ENCODE measurements at regions not wholly inside any gene's neighbourhood (a gene's known extent, or its start where the extent isn't known, plus 50 kb on each side); places are given as distances from the start of the nearest gene placed in this dataset.
"Not testable (repeated sequence)": the region's sequence is repeated elsewhere in the genome, so short reads cannot be mapped to it uniquely, and the experiment has no call there.

- Histone ChIP-seq H3K4me1 (ENCODE audit: control insufficient read depth, insufficient read depth, low read length) (no peaks in the 10 kb centered on the region), H3K4me3 (ENCODE audit: low read length) (no peak overlapping the region)
- 80% methylated on average over 2 of the region's 4 CpGs for WGBS (ENCODE audit: insufficient coverage, low lambda C conversion rate)
These were observed 78.4 kb upstream of the FANCL start for GRCh38 chr2:58319481-58319880.

GRCh38 chr2:58318949-58319348, 77.8 kb upstream of the FANCL start:
- H3K27me3 ChIP-seq (ENCODE audit: control insufficient read depth, insufficient read depth, low read length); DNase-seq; H3K9me3 ChIP-seq (ENCODE audit: control insufficient read depth, low read depth, low read length); H3K4me1 ChIP-seq (ENCODE audit: control insufficient read depth, insufficient read depth, low read length); H3K4me3 ChIP-seq (ENCODE audit: low read length); H3K27ac ChIP-seq (ENCODE audit: low read length); H3K36me3 ChIP-seq (ENCODE audit: control insufficient read depth, insufficient read depth, low read length): not testable (repeated sequence)
- no CpG with 5 or more reads among the region's 7 CpGs for WGBS (ENCODE audit: insufficient coverage, low lambda C conversion rate)

More at GRCh38 chr2:58319481-58319880, 78.4 kb upstream of the FANCL start:
- Histone ChIP-seq H3K36me3 (ENCODE audit: control insufficient read depth, insufficient read depth, low read length) (no peaks in the 10 kb centered on the region), H3K27me3 (ENCODE audit: control insufficient read depth, insufficient read depth, low read length) (no peaks in the 10 kb centered on the region), H3K9me3 (ENCODE audit: control insufficient read depth, low read depth, low read length) (no peaks in the 10 kb centered on the region), H3K27ac (ENCODE audit: low read length) (no peak overlapping the region)
- no peak for DNase-seq

- Histone ChIP-seq H3K27ac (ENCODE audit: low read length) (no peak overlapping the region), H3K27me3 (ENCODE audit: control insufficient read depth, insufficient read depth, low read length) (no peaks in the 10 kb centered on the region), H3K4me3 (ENCODE audit: low read length) (no peak overlapping the region), H3K9me3 (ENCODE audit: control insufficient read depth, low read depth, low read length) (no peaks in the 10 kb centered on the region), H3K4me1 (ENCODE audit: control insufficient read depth, insufficient read depth, low read length) (no peaks in the 10 kb centered on the region), H3K36me3 (ENCODE audit: control insufficient read depth, insufficient read depth, low read length) (no peaks in the 10 kb centered on the region)
- no CpG with 5 or more reads among the region's 2 CpGs for WGBS (ENCODE audit: insufficient coverage, low lambda C conversion rate)
- no peak for DNase-seq
These were observed 72.8 kb upstream of the FANCL start for GRCh38 chr2:58313926-58314325.

- Histone ChIP-seq H3K4me1 (ENCODE audit: control insufficient read depth, insufficient read depth, low read length) (no peaks in the 10 kb centered on the region), H3K9me3 (ENCODE audit: control insufficient read depth, low read depth, low read length) (no peaks in the 10 kb centered on the region), H3K27me3 (ENCODE audit: control insufficient read depth, insufficient read depth, low read length) (no peaks in the 10 kb centered on the region), H3K4me3 (ENCODE audit: low read length) (no peak overlapping the region), H3K36me3 (ENCODE audit: control insufficient read depth, insufficient read depth, low read length) (no peaks in the 10 kb centered on the region), H3K27ac (ENCODE audit: low read length) (no peak overlapping the region)
- DNase-seq, result no peak
These were observed 67.3 kb upstream of the FANCL start for GRCh38 chr2:58308435-58308834.

- Histone ChIP-seq H3K9me3 (ENCODE audit: control insufficient read depth, low read depth, low read length) (no peaks in the 10 kb centered on the region), H3K4me3 (ENCODE audit: low read length) (no peak overlapping the region), H3K36me3 (ENCODE audit: control insufficient read depth, insufficient read depth, low read length) (no peaks in the 10 kb centered on the region), H3K27me3 (ENCODE audit: control insufficient read depth, insufficient read depth, low read length) (no peaks in the 10 kb centered on the region), H3K27ac (ENCODE audit: low read length) (no peak overlapping the region), H3K4me1 (ENCODE audit: control insufficient read depth, insufficient read depth, low read length) (no peaks in the 10 kb centered on the region)
- DNase-seq, result no peak
These were observed 63.7 kb upstream of the FANCL start for GRCh38 chr2:58304843-58305242.

- no CpG with 5 or more reads among the region's 1 CpG for WGBS (ENCODE audit: insufficient coverage, low lambda C conversion rate)
- Histone ChIP-seq H3K4me3 (ENCODE audit: low read length) (no peak overlapping the region), H3K36me3 (ENCODE audit: control insufficient read depth, insufficient read depth, low read length) (no peaks in the 10 kb centered on the region), H3K4me1 (ENCODE audit: control insufficient read depth, insufficient read depth, low read length) (no peaks in the 10 kb centered on the region), H3K27me3 (ENCODE audit: control insufficient read depth, insufficient read depth, low read length) (no peaks in the 10 kb centered on the region), H3K27ac (ENCODE audit: low read length) (no peak overlapping the region), H3K9me3 (ENCODE audit: control insufficient read depth, low read depth, low read length) (no peaks in the 10 kb centered on the region)
- no peak for DNase-seq
These were observed 58.0 kb upstream of the FANCL start for GRCh38 chr2:58299123-58299522.

GRCh38 chr2:58293056-58293455, 51.9 kb upstream of the FANCL start:
- Histone ChIP-seq H3K9me3 (ENCODE audit: control insufficient read depth, low read depth, low read length) (no peaks in the 10 kb centered on the region), H3K4me1 (ENCODE audit: control insufficient read depth, insufficient read depth, low read length) (no peaks in the 10 kb centered on the region), H3K27me3 (ENCODE audit: control insufficient read depth, insufficient read depth, low read length) (no peaks in the 10 kb centered on the region), H3K27ac (ENCODE audit: low read length) (no peak overlapping the region), H3K4me3 (ENCODE audit: low read length) (no peak overlapping the region), H3K36me3 (ENCODE audit: control insufficient read depth, insufficient read depth, low read length) (no peaks in the 10 kb centered on the region)
- no CpG with 5 or more reads among the region's 1 CpG for WGBS (ENCODE audit: insufficient coverage, low lambda C conversion rate)
- no peak for DNase-seq

- H3K27ac ChIP-seq (ENCODE audit: low read length), result no peak overlapping the region
- H3K4me3 ChIP-seq (ENCODE audit: low read length), result no peak overlapping the region
- H3K9me3 ChIP-seq (ENCODE audit: control insufficient read depth, low read depth, low read length), result no peaks in the 10 kb centered on the region
- DNase-seq, result no peak
- no peaks in the 10 kb centered on the region for H3K27me3 ChIP-seq (ENCODE audit: control insufficient read depth, insufficient read depth, low read length)
- no peaks in the 10 kb centered on the region for H3K36me3 ChIP-seq (ENCODE audit: control insufficient read depth, insufficient read depth, low read length)
- no peaks in the 10 kb centered on the region for H3K4me1 ChIP-seq (ENCODE audit: control insufficient read depth, insufficient read depth, low read length)
- 57% methylated on average over 3 of the region's 4 CpGs for WGBS (ENCODE audit: insufficient coverage, low lambda C conversion rate)
These were observed 50.8 kb upstream of the FANCL start for GRCh38 chr2:58291726-58292438.

Measured in large intestine (tissue), 3 donors.